ENCODE measurements at regions not wholly inside any gene's neighbourhood (a gene's known extent, or its start where the extent isn't known, plus 50 kb on each side); places are given as distances from the start of the nearest gene placed in this dataset.

DNA sequence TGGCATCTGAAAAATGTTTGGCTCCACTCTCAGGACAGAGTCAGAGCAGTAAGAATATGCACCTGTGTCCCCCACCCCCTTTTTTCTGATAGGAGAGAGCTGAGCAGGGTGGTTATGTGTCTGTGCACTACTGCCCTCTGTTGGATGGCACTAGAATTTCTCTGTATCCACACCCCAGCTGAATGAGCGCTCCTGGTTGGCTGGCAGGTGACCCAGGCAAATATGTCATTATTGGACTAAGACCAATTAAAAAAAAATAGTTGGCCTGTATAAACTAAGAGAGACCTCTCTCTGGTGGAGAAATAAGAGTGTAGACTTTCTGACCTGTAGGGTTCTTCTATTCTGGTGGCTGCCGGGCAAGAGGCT is 107.0 kb downstream of the PTCSC3 start:
- TF ChIP-seq, protein P1, sequence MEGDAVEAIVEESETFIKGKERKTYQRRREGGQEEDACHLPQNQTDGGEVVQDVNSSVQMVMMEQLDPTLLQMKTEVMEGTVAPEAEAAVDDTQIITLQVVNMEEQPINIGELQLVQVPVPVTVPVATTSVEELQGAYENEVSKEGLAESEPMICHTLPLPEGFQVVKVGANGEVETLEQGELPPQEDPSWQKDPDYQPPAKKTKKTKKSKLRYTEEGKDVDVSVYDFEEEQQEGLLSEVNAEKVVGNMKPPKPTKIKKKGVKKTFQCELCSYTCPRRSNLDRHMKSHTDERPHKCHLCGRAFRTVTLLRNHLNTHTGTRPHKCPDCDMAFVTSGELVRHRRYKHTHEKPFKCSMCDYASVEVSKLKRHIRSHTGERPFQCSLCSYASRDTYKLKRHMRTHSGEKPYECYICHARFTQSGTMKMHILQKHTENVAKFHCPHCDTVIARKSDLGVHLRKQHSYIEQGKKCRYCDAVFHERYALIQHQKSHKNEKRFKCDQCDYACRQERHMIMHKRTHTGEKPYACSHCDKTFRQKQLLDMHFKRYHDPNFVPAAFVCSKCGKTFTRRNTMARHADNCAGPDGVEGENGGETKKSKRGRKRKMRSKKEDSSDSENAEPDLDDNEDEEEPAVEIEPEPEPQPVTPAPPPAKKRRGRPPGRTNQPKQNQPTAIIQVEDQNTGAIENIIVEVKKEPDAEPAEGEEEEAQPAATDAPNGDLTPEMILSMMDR (IDR thresholded peaks at IDR 0.05) = peak; percentile 86
- TF ChIP-seq EZH2 (IDR thresholded peaks at IDR 0.05) = no peak
